Suppressor macrophage (primary cell): ENCODE measurements at regions not wholly inside any gene's neighbourhood (a gene's known extent, or its start where the extent isn't known, plus 50 kb on each side); places are given as distances from the start of the nearest gene placed in this dataset.

ENCODE experiments used
- DNase-seq, 4 experiments: peaks; one replicate each; pipeline ENCODE4 v3.0.0-alpha.2; 2020 to 2022

- no peak for DNase-seq
These were observed 56.6 kb upstream of the UGP2 start for GRCh38 chr2:63785096-63785495.

- no peak for DNase-seq
These were observed 55.2 kb upstream of the UGP2 start for GRCh38 chr2:63786471-63786870.

- no peak for DNase-seq
These were observed 53.6 kb upstream of the UGP2 start for GRCh38 chr2:63788071-63788470.

GRCh38 chr2:63789338-63790020 lies 52.2 kb upstream of the UGP2 start:
- DNase-seq = no peak

GRCh38 chr2:63790491-63790890 lies 51.2 kb upstream of the UGP2 start:
- peak in 3 of 4 experiments; percentile 8 to 25 (median 14) for DNase-seq

GRCh38 chr2:63790906-63791305 lies 50.8 kb upstream of the UGP2 start:
- DNase-seq = peak in 3 of 4 experiments; percentile 19 to 47 (median 26)

GRCh38 chr2:63791387-63791786 lies 50.3 kb upstream of the UGP2 start:
- DNase-seq = no peak
